ENCODE measurements at regions not wholly inside any gene's neighbourhood (a gene's known extent, or its start where the extent isn't known, plus 50 kb on each side); places are given as distances from the start of the nearest gene placed in this dataset.
"Not testable (repeated sequence)": the region's sequence is repeated elsewhere in the genome, so short reads cannot be mapped to it uniquely, and the experiment has no call there.

DNA sequence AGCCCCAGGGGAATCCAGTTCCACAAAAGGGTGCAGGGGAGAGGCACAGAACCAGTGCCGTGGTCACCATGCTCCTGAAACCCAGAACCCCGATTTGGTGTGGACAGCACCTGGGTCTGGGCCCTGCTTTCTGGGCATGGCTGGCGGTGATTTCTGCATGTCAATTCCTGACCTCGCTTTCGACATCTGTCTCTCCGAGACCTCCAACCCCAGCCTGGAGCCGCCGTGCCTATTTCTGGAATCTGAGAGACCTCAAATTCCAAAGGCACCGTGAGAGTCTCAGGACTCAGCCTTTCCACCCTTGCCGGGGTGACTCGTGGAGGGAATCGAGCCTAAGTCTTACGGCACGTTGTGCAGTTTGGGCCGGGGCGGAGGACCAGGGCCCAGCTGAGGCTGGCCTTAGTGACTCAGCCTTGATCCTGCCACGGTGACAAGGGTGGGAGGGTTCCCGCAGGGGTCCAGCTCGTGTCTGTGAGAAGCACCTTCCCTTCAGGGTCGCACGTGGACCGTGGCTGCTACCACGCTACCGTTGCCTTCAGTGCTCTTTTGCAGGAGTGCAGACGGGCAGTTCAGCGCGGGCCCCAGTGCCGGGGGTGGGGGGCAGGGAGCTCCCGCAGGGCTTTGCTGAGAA is 133.7 kb downstream of the PXDC1 start:
- Histone ChIP-seq H3K27ac (ENCODE audit: low read depth, low read length) (no peak overlapping the region), H3K36me3 (ENCODE audit: insufficient read depth, low read length) (no peaks in the 10 kb centered on the region), H3K4me1 (ENCODE audit: insufficient read depth, low read length) (no peaks in the 10 kb centered on the region), H3K9ac (ENCODE audit: low read depth, low read length) (no peak overlapping the region), H3K4me3 (ENCODE audit: low read length) (no peak overlapping the region), H3K9me3 (ENCODE audit: insufficient read depth, low read depth, low read length) (no peaks in the 10 kb centered on the region), H3K27me3 (ENCODE audit: insufficient read depth, low read length) (no peaks in the 10 kb centered on the region)
- 91% methylated on average over 29 of the region's 29 CpGs for WGBS

DNA sequence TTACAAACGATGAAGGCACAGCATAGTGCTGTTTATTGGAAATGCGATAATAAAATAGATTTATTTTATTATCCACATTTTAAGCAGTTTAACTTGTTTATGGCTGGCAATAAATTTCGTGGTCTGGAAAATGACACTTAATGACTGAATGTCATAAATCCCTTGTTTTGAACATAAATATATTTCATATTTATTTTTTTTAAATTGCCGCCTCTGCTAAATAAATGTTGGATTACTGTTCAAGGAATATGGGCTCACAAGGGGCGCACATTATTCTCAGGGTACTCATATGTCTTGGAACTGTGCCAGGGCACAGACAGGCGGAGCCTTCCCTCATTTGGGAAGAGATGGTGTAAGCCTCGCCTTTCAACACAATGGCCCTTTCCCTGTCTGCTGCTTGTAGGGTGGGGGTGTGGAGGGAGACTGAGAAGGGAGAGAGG is 134.3 kb downstream of the PXDC1 start:
- Histone ChIP-seq H3K27me3 (ENCODE audit: insufficient read depth, low read length) (no peaks in the 10 kb centered on the region), H3K27ac (ENCODE audit: low read depth, low read length) (no peak overlapping the region)
- 91% methylated on average over 5 of the region's 7 CpGs for WGBS

GRCh38 chr6:3616565-3617176 is 134.8 kb downstream of the PXDC1 start:
- Histone ChIP-seq H3K27ac (ENCODE audit: low read depth, low read length) (no peak overlapping the region), H3K27me3 (ENCODE audit: insufficient read depth, low read length) (no peaks in the 10 kb centered on the region), H3K4me3 (ENCODE audit: low read length) (no peak overlapping the region), H3K36me3 (ENCODE audit: insufficient read depth, low read length) (no peaks in the 10 kb centered on the region), H3K9ac (ENCODE audit: low read depth, low read length) (no peak overlapping the region), H3K4me1 (ENCODE audit: insufficient read depth, low read length) (peaks cover 6% of the 10 kb centered on the region; the same call in 1 of the 2 replicates), H3K9me3 (ENCODE audit: insufficient read depth, low read depth, low read length) (no peaks in the 10 kb centered on the region)
- 95% methylated on average over 9 of the region's 9 CpGs for WGBS

More for the DNA sequence above, 134.3 kb downstream of the PXDC1 start:
- Histone ChIP-seq H3K4me1 (ENCODE audit: insufficient read depth, low read length) (peaks cover 5% of the 10 kb centered on the region; the same call in 1 of the 2 replicates), H3K4me3 (ENCODE audit: low read length) (no peak overlapping the region), H3K9ac (ENCODE audit: low read depth, low read length) (no peak overlapping the region), H3K36me3 (ENCODE audit: insufficient read depth, low read length) (no peaks in the 10 kb centered on the region), H3K9me3 (ENCODE audit: insufficient read depth, low read depth, low read length) (no peaks in the 10 kb centered on the region)

GRCh38 chr6:3615391-3616380 is 135.8 kb downstream of the PXDC1 start:
- WGBS = 96% methylated on average over 9 of the region's 11 CpGs
- Histone ChIP-seq H3K27ac (ENCODE audit: low read depth, low read length) (no peak overlapping the region), H3K4me1 (ENCODE audit: insufficient read depth, low read length) (peaks cover 6% of the 10 kb centered on the region; the same call in 1 of the 2 replicates), H3K27me3 (ENCODE audit: insufficient read depth, low read length) (no peaks in the 10 kb centered on the region), H3K9ac (ENCODE audit: low read depth, low read length) (no peak overlapping the region), H3K4me3 (ENCODE audit: low read length) (no peak overlapping the region), H3K36me3 (ENCODE audit: insufficient read depth, low read length) (no peaks in the 10 kb centered on the region), H3K9me3 (ENCODE audit: insufficient read depth, low read depth, low read length) (no peaks in the 10 kb centered on the region)

DNA sequence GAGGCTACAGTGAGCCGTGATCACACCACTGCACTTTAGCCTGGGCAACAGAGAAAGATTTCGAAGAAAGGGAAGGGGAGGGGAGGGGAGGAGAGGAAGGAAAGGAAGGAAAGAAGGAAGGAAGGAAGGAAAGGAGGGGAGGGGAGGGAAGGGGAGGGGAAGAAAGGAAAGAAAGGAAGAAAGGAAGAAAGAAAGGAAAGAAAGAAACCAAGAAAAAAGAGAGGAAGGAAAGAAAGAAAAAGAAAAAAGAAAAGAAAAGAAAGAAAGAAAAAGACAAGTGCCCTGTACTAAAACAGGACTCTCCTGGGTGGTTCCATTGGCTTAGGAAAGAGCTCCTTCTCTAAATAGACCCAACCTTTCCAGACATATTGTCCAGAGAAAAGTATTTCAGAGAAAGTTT is 136.6 kb downstream of the PXDC1 start:
- H3K4me3 ChIP-seq (ENCODE audit: low read length) = no peak overlapping the region
- no peaks in the 10 kb centered on the region for H3K36me3 ChIP-seq (ENCODE audit: insufficient read depth, low read length)
- H3K4me1 ChIP-seq (ENCODE audit: insufficient read depth, low read length) = peaks cover 6% of the 10 kb centered on the region; the same call in 1 of the 2 replicates
- H3K9me3 ChIP-seq (ENCODE audit: insufficient read depth, low read depth, low read length) = no peaks in the 10 kb centered on the region
- 92% methylated on average over 2 of the region's 2 CpGs for WGBS
- no peaks in the 10 kb centered on the region for H3K27me3 ChIP-seq (ENCODE audit: insufficient read depth, low read length)
- no peak overlapping the region for H3K27ac ChIP-seq (ENCODE audit: low read depth, low read length)
- H3K9ac ChIP-seq (ENCODE audit: low read depth, low read length) = no peak overlapping the region

- H3K4me1 ChIP-seq (ENCODE audit: insufficient read depth, low read length); H3K9ac ChIP-seq (ENCODE audit: low read depth, low read length); H3K27ac ChIP-seq (ENCODE audit: low read depth, low read length); H3K27me3 ChIP-seq (ENCODE audit: insufficient read depth, low read length); H3K36me3 ChIP-seq (ENCODE audit: insufficient read depth, low read length); H3K9me3 ChIP-seq (ENCODE audit: insufficient read depth, low read depth, low read length); H3K4me3 ChIP-seq (ENCODE audit: low read length): not testable (repeated sequence)
- WGBS = 94% methylated on average over 1 of the region's 1 CpG
Measured at GRCh38 chr6:3613565-3613964, 137.9 kb downstream of the PXDC1 start.

DNA sequence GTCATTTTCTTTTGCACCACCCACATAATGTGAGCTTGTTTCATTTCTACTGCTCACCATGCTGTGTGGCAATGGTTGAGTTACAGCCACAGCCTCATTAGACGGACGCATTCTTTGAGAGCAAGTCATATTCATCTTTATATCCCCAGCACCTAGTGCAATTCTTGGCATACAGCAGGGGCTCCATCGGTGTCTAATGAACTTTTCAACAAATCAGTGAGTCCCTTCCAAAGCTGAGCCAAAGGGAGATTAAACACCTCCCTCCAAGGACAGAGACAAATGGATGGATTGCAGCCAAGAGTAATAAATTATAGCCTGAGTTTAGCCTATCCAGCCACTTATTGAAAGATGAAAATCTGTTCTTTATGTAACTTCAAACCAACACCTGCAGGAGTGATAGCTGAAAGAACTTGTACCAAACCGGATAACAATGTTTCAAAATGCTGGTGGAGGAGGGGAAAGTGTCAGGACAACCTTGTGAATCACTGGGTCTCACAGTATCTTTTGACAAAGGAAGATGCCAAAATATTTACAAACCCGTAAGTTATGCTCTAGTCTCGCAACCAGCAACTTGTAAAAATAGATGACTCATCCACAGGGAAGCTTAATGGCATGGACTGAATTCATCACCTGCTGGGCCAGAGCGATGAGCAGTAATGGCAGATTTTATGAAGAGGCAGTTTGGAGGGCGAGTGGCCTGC is 139.0 kb downstream of the PXDC1 start:
- H3K4me1 ChIP-seq (ENCODE audit: insufficient read depth, low read length) = peaks cover 6% of the 10 kb centered on the region; the same call in 1 of the 2 replicates
- H3K36me3 ChIP-seq (ENCODE audit: insufficient read depth, low read length) = no peaks in the 10 kb centered on the region
- no peak overlapping the region for H3K4me3 ChIP-seq (ENCODE audit: low read length)
- H3K9ac ChIP-seq (ENCODE audit: low read depth, low read length) = no peak overlapping the region
- WGBS = 75% methylated on average over 8 of the region's 8 CpGs
- H3K9me3 ChIP-seq (ENCODE audit: insufficient read depth, low read depth, low read length) = no peaks in the 10 kb centered on the region
- H3K27me3 ChIP-seq (ENCODE audit: insufficient read depth, low read length) = no peaks in the 10 kb centered on the region
- no peak overlapping the region for H3K27ac ChIP-seq (ENCODE audit: low read depth, low read length)

GRCh38 chr6:3610921-3611320 is 140.6 kb downstream of the PXDC1 start:
- Histone ChIP-seq H3K4me3 (ENCODE audit: low read length) (no peak overlapping the region), H3K9ac (ENCODE audit: low read depth, low read length) (no peak overlapping the region), H3K36me3 (ENCODE audit: insufficient read depth, low read length) (no peaks in the 10 kb centered on the region), H3K27me3 (ENCODE audit: insufficient read depth, low read length) (0 out of 2 replicates have a peak, but pooled peaks cover 3% of the 10 kb centered on the region), H3K4me1 (ENCODE audit: insufficient read depth, low read length) (peaks cover 6% of the 10 kb centered on the region; the same call in 1 of the 2 replicates), H3K27ac (ENCODE audit: low read depth, low read length) (no peak overlapping the region), H3K9me3 (ENCODE audit: insufficient read depth, low read depth, low read length) (no peaks in the 10 kb centered on the region)
- 94% methylated on average over 7 of the region's 7 CpGs for WGBS

- Histone ChIP-seq H3K4me1 (ENCODE audit: insufficient read depth, low read length) (peaks cover 6% of the 10 kb centered on the region; the same call in 1 of the 2 replicates), H3K4me3 (ENCODE audit: low read length) (no peak overlapping the region), H3K36me3 (ENCODE audit: insufficient read depth, low read length) (no peaks in the 10 kb centered on the region), H3K9ac (ENCODE audit: low read depth, low read length) (no peak overlapping the region), H3K27ac (ENCODE audit: low read depth, low read length) (no peak overlapping the region), H3K9me3 (ENCODE audit: insufficient read depth, low read depth, low read length) (no peaks in the 10 kb centered on the region), H3K27me3 (ENCODE audit: insufficient read depth, low read length) (0 out of 2 replicates have a peak, but pooled peaks cover 3% of the 10 kb centered on the region)
- WGBS = 89% methylated on average over 3 of the region's 5 CpGs
Measured at GRCh38 chr6:3610206-3610605, 141.3 kb downstream of the PXDC1 start.

- 88% methylated on average over 3 of the region's 3 CpGs for WGBS
- H3K9me3 ChIP-seq (ENCODE audit: insufficient read depth, low read depth, low read length) = no peaks in the 10 kb centered on the region
- no peak overlapping the region for H3K27ac ChIP-seq (ENCODE audit: low read depth, low read length)
- no peak overlapping the region for H3K9ac ChIP-seq (ENCODE audit: low read depth, low read length)
- H3K27me3 ChIP-seq (ENCODE audit: insufficient read depth, low read length) = 0 out of 2 replicates have a peak, but pooled peaks cover 3% of the 10 kb centered on the region
- H3K4me3 ChIP-seq (ENCODE audit: low read length) = no peak overlapping the region
- peaks cover 6% of the 10 kb centered on the region; the same call in 1 of the 2 replicates for H3K4me1 ChIP-seq (ENCODE audit: insufficient read depth, low read length)
- no peaks in the 10 kb centered on the region for H3K36me3 ChIP-seq (ENCODE audit: insufficient read depth, low read length)
Measured at GRCh38 chr6:3609388-3609787, 142.1 kb downstream of the PXDC1 start.
